IPS DF 6.9 (cell line): ENCODE measurements at regions not wholly inside any gene's neighbourhood (a gene's known extent, or its start where the extent isn't known, plus 50 kb on each side); places are given as distances from the start of the nearest gene placed in this dataset.

Experiments
- DNase-seq: peaks from one replicate; pipeline ENCODE4 v3.0.0-alpha.2; 2013; ENCODE audit warnings: low read depth, low spot score
- H3K27ac ChIP-seq: one replicate; pipeline ENCODE4 v1.5.1; 2013; ENCODE audit warnings: low read length, control low read depth
- H3K27me3 ChIP-seq: 2 replicates; pipeline ENCODE4 v1.6.1; 2013; ENCODE audit warnings: mild to moderate bottlenecking, low read length; ENCODE audit not compliant: control insufficient read depth, insufficient read depth
- H3K36me3 ChIP-seq: 2 replicates; pipeline ENCODE4 v1.6.1; 2013; ENCODE audit warnings: low read length; ENCODE audit not compliant: control insufficient read depth, insufficient read depth
- H3K4me1 ChIP-seq: 2 replicates; pipeline ENCODE4 v1.6.1; 2013; ENCODE audit warnings: low read length; ENCODE audit not compliant: control insufficient read depth, insufficient read depth
- H3K4me3 ChIP-seq: 2 replicates; pipeline ENCODE4 v1.5.1; 2013; ENCODE audit warnings: mild to moderate bottlenecking, low read length
- H3K9me3 ChIP-seq: 2 replicates; pipeline ENCODE4 v1.6.1; 2013; ENCODE audit warnings: low read length, inconsistent platforms; ENCODE audit not compliant: control insufficient read depth, insufficient read depth
- WGBS: extraction: QIAGEN DNeasy Blood & Tissue Kit; methylation state at CpG from one replicate; pipeline ENCODE4 v1.1.7; 2013; ENCODE audit warnings: mixed read lengths, missing lambda C conversion rate; ENCODE audit not compliant: insufficient read length, insufficient coverage; 5-methylcytosine and 5-hydroxymethylcytosine counted together

GRCh38 chr3:19046440-19046839, 101.9 kb upstream of the KCNH8 start:
- no peaks in the 10 kb centered on the region for H3K9me3 ChIP-seq
- no CpG with 5 or more reads among the region's 1 CpG for WGBS
- H3K27me3 ChIP-seq, result no peaks in the 10 kb centered on the region
- H3K4me1 ChIP-seq, result no peaks in the 10 kb centered on the region
- H3K4me3 ChIP-seq, result no peak overlapping the region
- H3K27ac ChIP-seq, result no peak overlapping the region
- H3K36me3 ChIP-seq, result no peaks in the 10 kb centered on the region
- DNase-seq, result no peak

GRCh38 chr3:19030522-19030839, 117.8 kb upstream of the KCNH8 start:
- Histone ChIP-seq H3K27ac (no peak overlapping the region), H3K4me3 (no peak overlapping the region), H3K4me1 (no peaks in the 10 kb centered on the region), H3K27me3 (no peaks in the 10 kb centered on the region), H3K36me3 (no peaks in the 10 kb centered on the region), H3K9me3 (no peaks in the 10 kb centered on the region)
- no peak for DNase-seq
- whole genome bisulfite sequencing, result no CpG with 5 or more reads among the region's 4 CpGs

GRCh38 chr3:19029837-19030521, 118.3 kb upstream of the KCNH8 start:
- no peaks in the 10 kb centered on the region for H3K9me3 ChIP-seq
- no peak overlapping the region for H3K27ac ChIP-seq
- DNase-seq, result no peak
- no peaks in the 10 kb centered on the region for H3K27me3 ChIP-seq
- no peaks in the 10 kb centered on the region for H3K4me1 ChIP-seq
- no peak overlapping the region for H3K4me3 ChIP-seq
- no CpG with 5 or more reads among the region's 2 CpGs for WGBS
- no peaks in the 10 kb centered on the region for H3K36me3 ChIP-seq

- Histone ChIP-seq H3K4me1 (no peaks in the 10 kb centered on the region), H3K27me3 (no peaks in the 10 kb centered on the region), H3K9me3 (no peaks in the 10 kb centered on the region), H3K36me3 (no peaks in the 10 kb centered on the region), H3K27ac (no peak overlapping the region), H3K4me3 (no peak overlapping the region)
- no CpG with 5 or more reads among the region's 1 CpG for WGBS
- no peak for DNase-seq
These were observed 122.9 kb upstream of the KCNH8 start for GRCh38 chr3:19025441-19025840.

GRCh38 chr3:19022546-19022945, 125.8 kb upstream of the KCNH8 start:
- no peaks in the 10 kb centered on the region for H3K27me3 ChIP-seq
- H3K4me1 ChIP-seq, result no peaks in the 10 kb centered on the region
- no peak overlapping the region for H3K4me3 ChIP-seq
- WGBS, result no CpG with 5 or more reads among the region's 4 CpGs
- H3K27ac ChIP-seq, result no peak overlapping the region
- no peaks in the 10 kb centered on the region for H3K36me3 ChIP-seq
- H3K9me3 ChIP-seq, result no peaks in the 10 kb centered on the region
- no peak for DNase-seq

GRCh38 chr3:19016851-19017250, 131.5 kb upstream of the KCNH8 start:
- Histone ChIP-seq H3K4me3 (no peak overlapping the region), H3K36me3 (no peaks in the 10 kb centered on the region), H3K27me3 (no peaks in the 10 kb centered on the region), H3K27ac (no peak overlapping the region), H3K4me1 (no peaks in the 10 kb centered on the region), H3K9me3 (no peaks in the 10 kb centered on the region)
- no CpG with 5 or more reads among the region's 2 CpGs for WGBS
- DNase-seq, result no peak

GRCh38 chr3:19013879-19014278, 134.4 kb upstream of the KCNH8 start:
- H3K4me3 ChIP-seq, result no peak overlapping the region
- H3K36me3 ChIP-seq, result no peaks in the 10 kb centered on the region
- H3K27ac ChIP-seq, result no peak overlapping the region
- no peak for DNase-seq
- WGBS, result no CpG with 5 or more reads among the region's 1 CpG
- H3K9me3 ChIP-seq, result no peaks in the 10 kb centered on the region
- H3K27me3 ChIP-seq, result no peaks in the 10 kb centered on the region
- no peaks in the 10 kb centered on the region for H3K4me1 ChIP-seq

GRCh38 chr3:19012846-19013245, 135.5 kb upstream of the KCNH8 start:
- no peaks in the 10 kb centered on the region for H3K36me3 ChIP-seq
- no peak for DNase-seq
- WGBS, result no CpG with 5 or more reads among the region's 3 CpGs
- no peaks in the 10 kb centered on the region for H3K27me3 ChIP-seq
- H3K4me1 ChIP-seq, result no peaks in the 10 kb centered on the region
- no peak overlapping the region for H3K4me3 ChIP-seq
- no peaks in the 10 kb centered on the region for H3K9me3 ChIP-seq
- no peak overlapping the region for H3K27ac ChIP-seq

- Histone ChIP-seq H3K36me3 (no peaks in the 10 kb centered on the region), H3K27ac (no peak overlapping the region), H3K27me3 (no peaks in the 10 kb centered on the region), H3K4me3 (no peak overlapping the region), H3K9me3 (no peaks in the 10 kb centered on the region), H3K4me1 (no peaks in the 10 kb centered on the region)
- no peak for DNase-seq
- WGBS, result no CpG with 5 or more reads among the region's 1 CpG
These were observed 145.7 kb upstream of the KCNH8 start for GRCh38 chr3:19002606-19003005.

GRCh38 chr3:18998069-18998468, 150.2 kb upstream of the KCNH8 start:
- no CpG with 5 or more reads among the region's 4 CpGs for WGBS
- DNase-seq, result no peak
- Histone ChIP-seq H3K4me1 (no peaks in the 10 kb centered on the region; the same call in 1 of the 2 replicates), H3K4me3 (no peak overlapping the region), H3K36me3 (no peaks in the 10 kb centered on the region), H3K9me3 (no peaks in the 10 kb centered on the region; the same call in 1 of the 2 replicates), H3K27ac (no peak overlapping the region), H3K27me3 (no peaks in the 10 kb centered on the region)

- no peaks in the 10 kb centered on the region for H3K36me3 ChIP-seq
- no peak overlapping the region for H3K4me3 ChIP-seq
- no peaks in the 10 kb centered on the region for H3K27me3 ChIP-seq
- H3K27ac ChIP-seq, result no peak overlapping the region
- H3K9me3 ChIP-seq, result no peaks in the 10 kb centered on the region; the same call in 1 of the 2 replicates
- H3K4me1 ChIP-seq, result peaks cover 1% of the 10 kb centered on the region; the same call in 1 of the 2 replicates
- no peak for DNase-seq
- no CpG with 5 or more reads among the region's 1 CpG for WGBS
These were observed 155.6 kb upstream of the KCNH8 start for GRCh38 chr3:18992709-18993108.
